ENCODE measurements at regions not wholly inside any gene's neighbourhood (a gene's known extent, or its start where the extent isn't known, plus 50 kb on each side); places are given as distances from the start of the nearest gene placed in this dataset.
A peak's percentile ranks its signal among the peaks of the same experiment; 100 is the strongest.

DNA sequence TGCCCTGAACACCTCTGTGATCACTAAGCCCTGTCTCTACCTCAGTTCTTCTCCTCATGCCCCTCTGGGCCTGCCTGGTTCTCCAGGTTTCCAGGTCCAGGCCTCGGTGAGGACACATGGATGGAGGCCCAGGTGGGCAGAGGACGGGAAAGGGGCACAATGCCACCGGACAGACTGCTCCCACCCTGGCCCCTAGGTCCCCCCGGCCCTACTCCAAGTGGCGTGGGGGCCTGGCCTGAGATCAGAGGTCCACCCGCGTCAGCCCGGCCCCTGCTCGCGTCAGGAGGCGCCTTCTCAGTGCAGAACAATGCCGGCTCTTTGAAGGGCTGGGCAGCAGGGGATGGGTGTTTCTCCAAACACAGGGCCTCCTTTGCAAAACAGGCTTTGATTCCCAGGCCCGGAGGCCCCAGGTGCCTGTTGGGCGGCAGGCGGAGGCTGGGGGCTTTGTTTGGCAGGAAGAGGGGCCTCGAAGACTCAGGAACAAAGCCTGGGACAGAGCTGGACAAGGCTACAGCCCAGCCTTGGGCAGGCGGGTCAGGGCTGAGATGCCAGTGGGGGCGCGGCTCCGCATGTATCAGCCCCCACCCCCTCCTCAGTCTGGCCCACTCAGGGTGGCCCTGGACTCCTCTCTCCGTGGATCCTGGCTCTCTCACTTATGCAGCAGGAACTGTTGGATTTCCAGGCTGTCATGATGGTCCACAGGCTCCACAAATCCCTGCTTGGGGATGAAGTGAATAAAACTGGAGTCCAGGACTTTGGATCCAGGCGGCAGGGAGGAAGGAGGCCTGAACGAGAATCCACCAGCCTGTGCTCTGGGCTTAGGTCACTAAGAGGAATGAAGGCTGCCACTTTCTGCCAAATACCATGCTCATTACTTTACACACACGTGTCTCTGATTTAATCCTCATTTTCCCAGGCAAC lies 77.4 kb upstream of the SLC2A1 start (continued):
- TF ChIP-seq ZNF891 (CRISPR knock-in tag; IDR thresholded peaks at IDR 0.05), result no peak
- no peak for TF ChIP-seq HNRNPK (IDR thresholded peaks at IDR 0.05; ENCODE audit: low read depth, low read length, poor library complexity, severe bottlenecking)
- TF ChIP-seq, protein P1, sequence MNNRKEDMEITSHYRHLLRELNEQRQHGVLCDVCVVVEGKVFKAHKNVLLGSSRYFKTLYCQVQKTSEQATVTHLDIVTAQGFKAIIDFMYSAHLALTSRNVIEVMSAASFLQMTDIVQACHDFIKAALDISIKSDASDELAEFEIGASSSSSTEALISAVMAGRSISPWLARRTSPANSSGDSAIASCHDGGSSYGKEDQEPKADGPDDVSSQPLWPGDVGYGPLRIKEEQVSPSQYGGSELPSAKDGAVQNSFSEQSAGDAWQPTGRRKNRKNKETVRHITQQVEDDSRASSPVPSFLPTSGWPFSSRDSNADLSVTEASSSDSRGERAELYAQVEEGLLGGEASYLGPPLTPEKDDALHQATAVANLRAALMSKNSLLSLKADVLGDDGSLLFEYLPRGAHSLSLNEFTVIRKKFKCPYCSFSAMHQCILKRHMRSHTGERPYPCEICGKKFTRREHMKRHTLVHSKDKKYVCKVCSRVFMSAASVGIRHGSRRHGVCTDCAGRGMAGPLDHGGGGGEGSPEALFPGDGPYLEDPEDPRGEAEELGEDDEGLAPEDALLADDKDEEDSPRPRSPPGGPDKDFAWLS (CRISPR knock-in tag; IDR thresholded peaks at IDR 0.05; ENCODE audit: borderline replicate concordance), result no peak
- TF ChIP-seq ZNF20 (CRISPR knock-in tag; IDR thresholded peaks at IDR 0.05), result no peak
- TF ChIP-seq HMG20B (CRISPR knock-in tag; conservative IDR thresholded peaks at IDR 0.05), result no peak; the same call in 1 of the 2 replicates
- TF ChIP-seq NR3C1 (CRISPR knock-in tag; IDR thresholded peaks at IDR 0.05), result no peak
- no peak for TF ChIP-seq IRX3 (CRISPR knock-in tag; IDR thresholded peaks at IDR 0.05; ENCODE audit: borderline replicate concordance, low read depth)
- no peak for TF ChIP-seq ZNF24 (IDR thresholded peaks at IDR 0.05)
- no peak for TF ChIP-seq SNRNP70 (IDR thresholded peaks at IDR 0.05; ENCODE audit: low read depth, low read length)
- 0 out of 2 replicates have a peak, but pooled peaks have one; percentile 25 for TF ChIP-seq ZNF547 (CRISPR knock-in tag; IDR thresholded peaks at IDR 0.05)
- TF ChIP-seq FOXJ3 (CRISPR knock-in tag; IDR thresholded peaks at IDR 0.05; ENCODE audit: borderline replicate concordance), result peak; percentile 36; the same call in 1 of the 2 replicates
- TF ChIP-seq, protein P2, sequence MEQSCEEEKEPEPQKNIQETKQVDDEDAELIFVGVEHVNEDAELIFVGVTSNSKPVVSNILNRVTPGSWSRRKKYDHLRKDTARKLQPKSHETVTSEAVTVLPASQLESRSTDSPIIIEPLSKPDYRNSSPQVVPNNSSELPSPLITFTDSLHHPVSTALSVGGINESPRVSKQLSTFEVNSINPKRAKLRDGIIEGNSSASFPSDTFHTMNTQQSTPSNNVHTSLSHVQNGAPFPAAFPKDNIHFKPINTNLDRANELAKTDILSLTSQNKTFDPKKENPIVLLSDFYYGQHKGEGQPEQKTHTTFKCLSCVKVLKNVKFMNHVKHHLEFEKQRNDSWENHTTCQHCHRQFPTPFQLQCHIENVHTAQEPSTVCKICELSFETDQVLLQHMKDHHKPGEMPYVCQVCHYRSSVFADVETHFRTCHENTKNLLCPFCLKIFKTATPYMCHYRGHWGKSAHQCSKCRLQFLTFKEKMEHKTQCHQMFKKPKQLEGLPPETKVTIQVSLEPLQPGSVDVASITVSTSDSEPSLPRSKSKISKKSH (CRISPR knock-in tag; IDR thresholded peaks at IDR 0.05; ENCODE audit: borderline replicate concordance), result no peak
- no peak; the same call in 1 of the 2 replicates for TF ChIP-seq ZNF614 (CRISPR knock-in tag; IDR thresholded peaks at IDR 0.05; ENCODE audit: borderline replicate concordance)
- no peak for TF ChIP-seq RELA (CRISPR knock-in tag; IDR thresholded peaks at IDR 0.05)
- TF ChIP-seq, protein P3, sequence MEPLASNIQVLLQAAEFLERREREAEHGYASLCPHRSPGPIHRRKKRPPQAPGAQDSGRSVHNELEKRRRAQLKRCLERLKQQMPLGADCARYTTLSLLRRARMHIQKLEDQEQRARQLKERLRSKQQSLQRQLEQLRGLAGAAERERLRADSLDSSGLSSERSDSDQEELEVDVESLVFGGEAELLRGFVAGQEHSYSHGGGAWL (CRISPR knock-in tag; IDR thresholded peaks at IDR 0.05), result no peak
- peak; percentile 84 for TF ChIP-seq NCOR1 (IDR thresholded peaks at IDR 0.05; ENCODE audit: borderline replicate concordance, low read length)
- TF ChIP-seq KDM3A (CRISPR knock-in tag; IDR thresholded peaks at IDR 0.05; ENCODE audit: low read depth), result no peak; the same call in 1 of the 2 replicates
- TF ChIP-seq, protein P4, sequence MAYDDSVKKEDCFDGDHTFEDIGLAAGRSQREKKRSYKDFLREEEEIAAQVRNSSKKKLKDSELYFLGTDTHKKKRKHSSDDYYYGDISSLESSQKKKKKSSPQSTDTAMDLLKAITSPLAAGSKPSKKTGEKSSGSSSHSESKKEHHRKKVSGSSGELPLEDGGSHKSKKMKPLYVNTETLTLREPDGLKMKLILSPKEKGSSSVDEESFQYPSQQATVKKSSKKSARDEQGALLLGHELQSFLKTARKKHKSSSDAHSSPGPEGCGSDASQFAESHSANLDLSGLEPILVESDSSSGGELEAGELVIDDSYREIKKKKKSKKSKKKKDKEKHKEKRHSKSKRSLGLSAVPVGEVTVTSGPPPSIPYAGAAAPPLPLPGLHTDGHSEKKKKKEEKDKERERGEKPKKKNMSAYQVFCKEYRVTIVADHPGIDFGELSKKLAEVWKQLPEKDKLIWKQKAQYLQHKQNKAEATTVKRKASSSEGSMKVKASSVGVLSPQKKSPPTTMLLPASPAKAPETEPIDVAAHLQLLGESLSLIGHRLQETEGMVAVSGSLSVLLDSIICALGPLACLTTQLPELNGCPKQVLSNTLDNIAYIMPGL (CRISPR knock-in tag; IDR thresholded peaks at IDR 0.05; ENCODE audit: borderline replicate concordance in 1 of 2, low read depth in 1 of 2), result no peak; a peak in 3 of 4 replicates
- TF ChIP-seq ZNF136 (CRISPR knock-in tag; IDR thresholded peaks at IDR 0.05; ENCODE audit: low read depth), result no peak
- no peak for TF ChIP-seq TBL1XR1 (IDR thresholded peaks at IDR 0.05; ENCODE audit: borderline replicate concordance, low read length, partially characterized antibody)
- TF ChIP-seq SRSF1 (optimal IDR thresholded peaks at IDR 0.05; ENCODE audit: low read depth, low read length), result peak; percentile 93
- no peak for TF ChIP-seq ZNF761 (CRISPR knock-in tag; conservative IDR thresholded peaks at IDR 0.05)
- TF ChIP-seq, protein P5, sequence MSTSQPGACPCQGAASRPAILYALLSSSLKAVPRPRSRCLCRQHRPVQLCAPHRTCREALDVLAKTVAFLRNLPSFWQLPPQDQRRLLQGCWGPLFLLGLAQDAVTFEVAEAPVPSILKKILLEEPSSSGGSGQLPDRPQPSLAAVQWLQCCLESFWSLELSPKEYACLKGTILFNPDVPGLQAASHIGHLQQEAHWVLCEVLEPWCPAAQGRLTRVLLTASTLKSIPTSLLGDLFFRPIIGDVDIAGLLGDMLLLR (CRISPR knock-in tag; IDR thresholded peaks at IDR 0.05), result peak; percentile 52; the same call in 1 of the 2 replicates

Measured in HepG2 (cell line).